Neural crest cell (in vitro differentiated cells): ENCODE measurements at regions not wholly inside any gene's neighbourhood (a gene's known extent, or its start where the extent isn't known, plus 50 kb on each side); places are given as distances from the start of the nearest gene placed in this dataset.

Experiments used
- DNase-seq: peaks from one replicate; pipeline ENCODE4 v3.0.0; 2021; ENCODE audit warnings: low read depth, mixed read lengths, low spot score
- H3K27ac Mint-ChIP-seq: one replicate; pipeline ENCODE4 v1.8.0; 2021; ENCODE audit warnings: mild to moderate bottlenecking, mixed read lengths; ENCODE audit not compliant: unreplicated experiment
- H3K27me3 Mint-ChIP-seq: 2 replicates; pipeline ENCODE4 v1.8.0; 2021; ENCODE audit warnings: low read depth, mild to moderate bottlenecking, mixed read lengths
- H3K36me3 Mint-ChIP-seq: 2 replicates; pipeline ENCODE4 v1.8.0; 2021; ENCODE audit warnings: low read depth, mild to moderate bottlenecking, mixed read lengths
- H3K4me1 Mint-ChIP-seq: 2 replicates; pipeline ENCODE4 v1.8.0; 2021; ENCODE audit warnings: mixed read lengths
- H3K4me3 Mint-ChIP-seq: one replicate; pipeline ENCODE4 v1.8.0; 2021; ENCODE audit warnings: mild to moderate bottlenecking, mixed read lengths
- H3K9me3 Mint-ChIP-seq: 2 replicates; pipeline ENCODE4 v1.8.0; 2021; ENCODE audit warnings: mixed read lengths
- CTCF ChIP-seq: fragments of 200-600 bp; sonication (generic); conservative IDR thresholded peaks from 2 replicates; pipeline ENCODE4 v1.5.0; 2021; ENCODE audit warnings: antibody characterized with exemption, mild to moderate bottlenecking

GRCh38 chr4:38366456-38366855 lies 297.5 kb upstream of the KLF3 start:
- DNase-seq = no peak
- Mint-ChIP-seq H3K36me3 (no peaks in the 10 kb centered on the region), H3K4me1 (no peaks in the 10 kb centered on the region), H3K27ac (peak overlapping the region; percentile 53), H3K9me3 (no peaks in the 10 kb centered on the region), H3K4me3 (no peak overlapping the region), H3K27me3 (no peaks in the 10 kb centered on the region)
- TF ChIP-seq CTCF = no peak

GRCh38 chr4:38366997-38367396 lies 297.0 kb upstream of the KLF3 start:
- no peaks in the 10 kb centered on the region for H3K4me1 Mint-ChIP-seq
- no peaks in the 10 kb centered on the region for H3K9me3 Mint-ChIP-seq
- no peak for DNase-seq
- H3K36me3 Mint-ChIP-seq = no peaks in the 10 kb centered on the region
- H3K27ac Mint-ChIP-seq = no peak overlapping the region
- no peak overlapping the region for H3K4me3 Mint-ChIP-seq
- no peaks in the 10 kb centered on the region for H3K27me3 Mint-ChIP-seq
- no peak for TF ChIP-seq CTCF

- Mint-ChIP-seq H3K9me3 (peaks cover 4% of the 10 kb centered on the region), H3K27ac (no peak overlapping the region), H3K4me3 (no peak overlapping the region), H3K4me1 (no peaks in the 10 kb centered on the region), H3K27me3 (no peaks in the 10 kb centered on the region), H3K36me3 (no peaks in the 10 kb centered on the region)
- no peak for TF ChIP-seq CTCF
- DNase-seq = no peak
Measured at GRCh38 chr4:38367642-38368174, 296.3 kb upstream of the KLF3 start.

- H3K36me3 Mint-ChIP-seq = no peaks in the 10 kb centered on the region
- no peaks in the 10 kb centered on the region for H3K4me1 Mint-ChIP-seq
- DNase-seq = no peak
- H3K27ac Mint-ChIP-seq = no peak overlapping the region
- no peaks in the 10 kb centered on the region for H3K27me3 Mint-ChIP-seq
- no peak for TF ChIP-seq CTCF
- H3K9me3 Mint-ChIP-seq = peaks cover 8% of the 10 kb centered on the region
- H3K4me3 Mint-ChIP-seq = no peak overlapping the region
Measured at GRCh38 chr4:38368613-38369012, 295.4 kb upstream of the KLF3 start.

- Mint-ChIP-seq H3K27me3 (no peaks in the 10 kb centered on the region), H3K9me3 (peaks cover 8% of the 10 kb centered on the region), H3K4me1 (no peaks in the 10 kb centered on the region), H3K27ac (no peak overlapping the region), H3K36me3 (no peaks in the 10 kb centered on the region), H3K4me3 (no peak overlapping the region)
- DNase-seq = no peak
- TF ChIP-seq CTCF = no peak
Measured at GRCh38 chr4:38371391-38371851, 292.6 kb upstream of the KLF3 start.
